ENCODE measurements at regions not wholly inside any gene's neighbourhood (a gene's known extent, or its start where the extent isn't known, plus 50 kb on each side); places are given as distances from the start of the nearest gene placed in this dataset.
A peak's percentile ranks its signal among the peaks of the same experiment; 100 is the strongest.

DNA sequence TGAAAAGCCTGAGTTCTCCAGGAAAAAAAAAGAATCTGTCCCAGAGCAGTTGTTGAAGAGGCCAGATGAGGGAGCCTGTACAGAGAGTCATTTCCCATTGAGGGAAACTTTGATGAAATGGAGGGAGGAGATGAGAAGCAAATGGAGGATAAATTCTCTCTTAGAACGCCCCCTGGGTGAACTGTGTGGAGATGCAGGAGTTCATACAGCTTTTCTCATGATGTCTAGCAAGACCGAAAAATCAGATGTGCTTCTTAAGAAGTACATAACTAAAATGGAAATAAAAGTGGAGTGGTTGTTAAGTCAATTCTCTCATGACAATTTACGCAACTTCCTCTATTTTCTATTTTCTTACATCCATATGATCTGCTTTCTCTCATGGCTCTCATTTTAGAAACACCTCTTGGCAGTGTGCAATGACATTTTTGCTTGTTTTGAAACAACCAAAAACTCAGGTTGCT, 1263.1 kb downstream of the PCDH9 start:
- TF ChIP-seq, protein P1, sequence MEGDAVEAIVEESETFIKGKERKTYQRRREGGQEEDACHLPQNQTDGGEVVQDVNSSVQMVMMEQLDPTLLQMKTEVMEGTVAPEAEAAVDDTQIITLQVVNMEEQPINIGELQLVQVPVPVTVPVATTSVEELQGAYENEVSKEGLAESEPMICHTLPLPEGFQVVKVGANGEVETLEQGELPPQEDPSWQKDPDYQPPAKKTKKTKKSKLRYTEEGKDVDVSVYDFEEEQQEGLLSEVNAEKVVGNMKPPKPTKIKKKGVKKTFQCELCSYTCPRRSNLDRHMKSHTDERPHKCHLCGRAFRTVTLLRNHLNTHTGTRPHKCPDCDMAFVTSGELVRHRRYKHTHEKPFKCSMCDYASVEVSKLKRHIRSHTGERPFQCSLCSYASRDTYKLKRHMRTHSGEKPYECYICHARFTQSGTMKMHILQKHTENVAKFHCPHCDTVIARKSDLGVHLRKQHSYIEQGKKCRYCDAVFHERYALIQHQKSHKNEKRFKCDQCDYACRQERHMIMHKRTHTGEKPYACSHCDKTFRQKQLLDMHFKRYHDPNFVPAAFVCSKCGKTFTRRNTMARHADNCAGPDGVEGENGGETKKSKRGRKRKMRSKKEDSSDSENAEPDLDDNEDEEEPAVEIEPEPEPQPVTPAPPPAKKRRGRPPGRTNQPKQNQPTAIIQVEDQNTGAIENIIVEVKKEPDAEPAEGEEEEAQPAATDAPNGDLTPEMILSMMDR (IDR thresholded peaks at IDR 0.05) = peak in 1 of 2 donors; percentile 18
- Histone ChIP-seq H3K27ac (no peak overlapping the region), H3K27me3 (no peaks in the 10 kb centered on the region), H3K4me3 (no peak overlapping the region), H3K9me3 (no peaks in the 10 kb centered on the region), H3K4me1 (no peaks in the 10 kb centered on the region), H3K36me3 (no peaks in the 10 kb centered on the region)
- no peak for DNase-seq (ENCODE audit: low spot score)

DNA sequence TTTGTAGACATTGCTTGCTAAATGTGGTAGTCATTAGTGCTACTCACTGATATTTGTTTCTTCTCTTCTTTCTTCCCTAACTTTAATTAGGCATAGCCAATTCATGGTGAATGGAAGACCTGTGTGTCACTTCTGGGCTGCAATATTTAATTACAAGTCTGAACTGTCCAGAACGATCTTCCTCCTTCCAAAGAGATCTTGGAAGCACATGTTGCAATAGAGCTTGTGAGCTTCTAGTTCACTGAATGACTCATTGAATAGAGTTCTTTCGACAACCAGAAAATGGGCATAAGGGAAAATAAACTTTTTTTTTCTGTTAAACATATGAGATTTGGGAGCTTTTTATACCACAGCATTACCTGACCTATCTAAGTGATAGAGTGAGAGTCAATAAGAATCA, 1264.6 kb downstream of the PCDH9 start:
- Histone ChIP-seq H3K36me3 (no peaks in the 10 kb centered on the region), H3K9me3 (no peaks in the 10 kb centered on the region), H3K4me3 (no peak overlapping the region), H3K27me3 (no peaks in the 10 kb centered on the region), H3K27ac (no peak overlapping the region), H3K4me1 (no peaks in the 10 kb centered on the region)
- TF ChIP-seq, protein P1 (IDR thresholded peaks at IDR 0.05) = no peak
- no peak for DNase-seq (ENCODE audit: low spot score)

DNA sequence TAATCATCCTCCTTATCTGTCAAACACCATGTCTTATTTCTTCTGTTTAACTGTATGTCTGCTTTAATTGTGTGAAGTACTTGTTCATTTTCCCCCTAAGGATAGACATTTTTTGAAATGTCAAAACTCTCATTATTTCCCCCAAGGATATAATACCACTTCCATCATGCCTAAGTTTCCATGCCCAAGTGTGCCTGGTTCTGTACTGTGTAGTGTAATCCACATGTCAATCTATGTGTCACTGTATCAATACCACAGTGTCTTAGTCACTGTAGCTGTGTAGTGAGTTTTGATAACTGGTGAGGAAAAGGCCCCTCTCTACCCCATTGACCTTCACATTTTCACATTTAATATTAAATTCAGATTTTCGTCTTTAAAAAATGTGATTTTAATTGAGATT, 1265.5 kb downstream of the PCDH9 start:
- peaks cover 0 to 2% of the 10 kb centered on the region in 2 donors for H3K9me3 ChIP-seq
- no peak overlapping the region for H3K27ac ChIP-seq
- H3K4me1 ChIP-seq = no peaks in the 10 kb centered on the region
- TF ChIP-seq, protein P1 (IDR thresholded peaks at IDR 0.05) = no peak
- no peaks in the 10 kb centered on the region for H3K27me3 ChIP-seq
- DNase-seq (ENCODE audit: low spot score) = no peak
- no peaks in the 10 kb centered on the region for H3K36me3 ChIP-seq
- no peak overlapping the region for H3K4me3 ChIP-seq

DNA sequence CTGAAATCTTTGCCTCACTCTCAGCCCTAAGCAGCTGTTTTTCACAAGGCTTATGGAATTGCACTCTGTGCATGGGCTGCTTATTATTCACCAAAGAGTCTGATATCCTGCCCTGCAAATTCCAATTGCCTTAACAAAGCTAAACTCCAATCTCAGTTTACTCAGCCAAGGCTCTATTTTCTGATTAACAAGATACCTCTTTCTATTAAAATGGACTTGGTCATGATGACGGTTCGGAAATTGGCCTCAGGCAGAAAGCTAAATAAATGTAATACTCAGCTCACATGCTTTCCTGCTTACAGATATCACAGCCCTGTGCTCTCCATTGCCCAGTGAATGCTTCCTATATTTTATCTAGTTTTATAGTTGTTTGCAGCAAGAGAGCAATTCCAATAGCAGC, 1270.8 kb downstream of the PCDH9 start:
- Histone ChIP-seq H3K4me3 (no peak overlapping the region), H3K27ac (no peak overlapping the region), H3K27me3 (no peaks in the 10 kb centered on the region), H3K9me3 (peaks cover 0 to 12% of the 10 kb centered on the region in 2 donors), H3K36me3 (no peaks in the 10 kb centered on the region), H3K4me1 (no peaks in the 10 kb centered on the region)
- DNase-seq (ENCODE audit: low spot score) = no peak
- TF ChIP-seq, protein P1 (IDR thresholded peaks at IDR 0.05) = no peak

DNA sequence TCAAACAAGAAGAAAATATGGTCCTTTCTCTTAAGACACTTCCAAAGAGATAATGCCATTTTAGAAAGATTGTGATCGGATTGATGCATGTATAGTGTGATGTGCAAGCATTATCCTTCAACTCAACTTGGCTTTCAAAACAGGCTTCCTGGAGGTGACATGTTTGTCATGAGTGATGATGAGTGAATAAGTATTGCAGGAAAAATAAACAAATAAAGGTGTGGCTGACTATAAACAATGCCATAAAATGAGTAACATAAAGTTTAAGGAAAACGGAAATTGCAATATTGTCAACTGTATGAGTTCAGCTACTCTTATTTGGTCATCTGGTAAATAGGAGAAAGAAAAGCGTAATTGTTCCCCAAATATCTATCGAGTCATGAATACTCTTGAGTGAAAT, 1283.7 kb downstream of the PCDH9 start:
- no peak for DNase-seq (ENCODE audit: low spot score)
- Histone ChIP-seq H3K4me3 (no peak overlapping the region), H3K4me1 (peaks cover 0 to 10% of the 10 kb centered on the region in 2 donors), H3K36me3 (no peaks in the 10 kb centered on the region), H3K27me3 (no peaks in the 10 kb centered on the region), H3K9me3 (no peaks in the 10 kb centered on the region), H3K27ac (no peak overlapping the region)
- TF ChIP-seq, protein P1 (IDR thresholded peaks at IDR 0.05) = no peak

DNA sequence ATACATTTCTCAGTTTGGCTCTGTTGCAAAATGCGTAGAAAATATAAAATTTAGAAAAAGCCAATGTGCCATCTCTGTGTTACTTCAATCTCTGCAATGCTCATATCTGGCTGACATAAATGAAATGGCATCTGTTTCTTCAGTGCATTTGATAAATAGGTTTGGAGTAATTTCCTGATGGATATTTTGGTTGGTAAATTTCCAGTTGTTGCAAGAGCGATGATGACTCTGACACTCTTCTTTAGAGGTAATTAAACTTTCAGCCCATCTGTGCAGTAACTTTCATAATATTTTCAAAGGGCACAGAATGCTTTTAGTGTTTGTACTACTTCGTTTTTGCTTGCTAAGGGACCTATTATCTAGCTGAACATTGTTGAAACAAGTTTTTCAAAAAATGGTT, 1286.4 kb downstream of the PCDH9 start:
- H3K36me3 ChIP-seq = no peaks in the 10 kb centered on the region
- DNase-seq (ENCODE audit: low spot score) = no peak
- H3K27me3 ChIP-seq = no peaks in the 10 kb centered on the region
- TF ChIP-seq, protein P1 (IDR thresholded peaks at IDR 0.05) = no peak
- no peak overlapping the region for H3K4me3 ChIP-seq
- peaks cover 0 to 10% of the 10 kb centered on the region in 2 donors for H3K4me1 ChIP-seq
- H3K9me3 ChIP-seq = no peaks in the 10 kb centered on the region
- H3K27ac ChIP-seq = no peak overlapping the region
